GM18517 (cell line): ENCODE measurements at regions not wholly inside any gene's neighbourhood (a gene's known extent, or its start where the extent isn't known, plus 50 kb on each side); places are given as distances from the start of the nearest gene placed in this dataset.

Experiments used
- ATAC-seq: cut with Tn5 transposase; IDR thresholded peaks from one replicate; pipeline ENCODE4 v1.9.1; 2021; ENCODE audit warnings: mild to moderate bottlenecking, moderate library complexity; ENCODE audit not compliant: unreplicated experiment

DNA sequence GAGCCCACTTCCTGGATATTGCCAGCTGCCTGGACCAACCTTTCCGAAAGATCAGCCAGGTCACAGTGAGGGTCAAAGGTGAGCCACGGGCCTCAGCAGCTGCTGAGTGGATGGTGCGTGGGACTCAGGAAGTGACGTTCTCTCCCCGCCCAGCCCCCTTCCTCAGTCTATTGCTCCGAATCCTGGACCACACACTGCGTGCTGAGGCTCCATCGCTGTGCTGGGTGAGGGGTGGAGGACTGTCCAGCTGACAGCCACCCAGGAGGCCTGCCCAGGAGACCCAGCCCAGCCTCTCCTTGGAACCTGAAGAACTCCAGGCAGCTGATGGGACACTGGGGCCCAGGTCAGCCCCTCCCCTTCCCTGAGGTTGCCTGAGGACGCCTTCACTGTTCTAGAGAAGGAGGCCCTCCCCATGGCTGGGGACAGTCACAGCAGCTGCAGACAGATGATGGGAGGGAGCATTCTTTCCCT is 94.4 kb upstream of the CD93 start:
- ATAC-seq, result no peak

DNA sequence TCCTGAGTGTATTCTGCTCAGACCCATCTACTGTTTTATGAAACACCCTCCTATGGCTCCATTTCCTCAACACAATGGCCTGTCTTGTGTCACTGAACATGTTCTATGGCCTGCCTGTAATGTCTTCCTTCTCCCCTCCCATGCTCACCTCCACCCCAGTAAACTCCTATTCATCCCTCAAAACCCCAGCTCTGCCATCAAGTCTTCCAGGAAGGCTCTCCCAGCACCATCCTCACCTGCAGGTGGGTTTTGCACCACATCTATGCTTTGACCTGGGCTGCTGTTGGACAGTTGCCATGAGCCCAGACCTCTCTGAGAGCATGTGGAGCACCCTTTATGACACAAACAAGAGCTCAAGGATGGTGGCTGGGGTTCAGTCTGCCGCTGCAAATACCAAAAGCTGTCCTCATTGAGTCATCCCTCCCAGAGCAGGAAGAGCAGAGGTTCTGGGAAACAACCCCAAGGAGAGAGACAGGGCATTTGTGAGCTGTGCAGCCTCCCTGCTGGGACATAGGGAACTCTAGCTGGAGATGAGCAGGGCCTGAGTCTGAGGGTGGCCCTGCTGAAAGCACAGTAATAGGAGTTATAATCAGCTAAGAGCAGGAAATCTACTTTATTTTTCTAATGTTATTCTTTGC is 93.8 kb upstream of the CD93 start:
- no peak for ATAC-seq

DNA sequence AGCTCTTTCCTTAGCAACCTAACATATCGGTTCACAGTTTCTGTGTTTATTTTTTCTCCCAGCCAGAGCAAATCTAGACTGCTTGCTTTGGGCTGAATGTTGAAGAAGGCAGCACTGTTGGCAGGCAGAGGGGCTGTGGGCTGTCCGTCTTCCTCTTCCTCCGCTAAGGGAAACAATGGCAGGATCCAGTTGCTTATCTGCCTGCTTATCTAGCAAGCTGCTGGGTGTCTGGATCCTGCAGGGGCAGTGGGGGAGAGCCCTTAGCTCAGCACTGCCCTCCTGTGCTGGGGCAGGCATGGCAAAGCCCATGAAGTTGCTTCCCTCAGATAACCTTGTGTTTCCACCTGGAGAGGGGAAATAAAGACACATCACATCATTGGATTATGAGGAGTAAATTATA is 92.7 kb upstream of the CD93 start:
- no peak for ATAC-seq

DNA sequence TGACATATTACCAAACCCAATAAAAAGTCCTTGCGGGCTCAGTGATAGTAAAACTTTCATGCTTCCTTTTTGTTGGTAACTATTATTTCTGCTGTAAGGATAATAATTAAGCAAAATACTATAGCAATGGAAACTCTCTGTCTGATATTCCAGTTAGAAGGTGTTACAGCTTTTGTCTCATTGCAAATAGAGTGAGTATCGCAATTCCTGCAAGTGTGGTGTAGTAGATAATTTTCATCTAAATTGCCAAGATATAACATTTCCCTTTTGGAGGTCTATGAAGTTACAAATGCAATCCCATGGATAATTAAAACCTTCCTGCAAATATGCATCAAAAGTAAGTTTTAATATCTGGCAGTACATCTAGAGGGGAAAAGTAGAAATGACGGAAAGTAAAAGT is 88.7 kb upstream of the CD93 start:
- no peak for ATAC-seq

DNA sequence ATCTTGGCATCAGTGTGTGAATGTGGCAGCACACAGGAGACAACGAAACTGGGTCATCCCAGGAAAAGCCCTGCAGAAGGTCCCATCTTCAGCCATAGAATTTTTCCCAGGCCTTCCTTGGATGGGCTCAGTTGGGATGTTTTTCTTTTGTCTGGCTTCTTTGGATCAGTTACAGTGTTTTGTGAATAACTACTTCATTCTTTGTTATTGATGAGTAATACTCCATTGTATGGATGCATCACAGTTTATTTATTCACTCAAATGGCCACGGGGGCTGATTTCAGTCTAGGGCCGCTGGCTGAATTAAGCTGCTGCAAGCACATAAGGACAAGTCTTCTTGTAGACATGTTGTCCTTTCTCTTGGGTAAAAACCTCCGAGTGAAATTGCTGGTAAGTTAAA is 81.3 kb upstream of the CD93 start:
- ATAC-seq, result no peak

DNA sequence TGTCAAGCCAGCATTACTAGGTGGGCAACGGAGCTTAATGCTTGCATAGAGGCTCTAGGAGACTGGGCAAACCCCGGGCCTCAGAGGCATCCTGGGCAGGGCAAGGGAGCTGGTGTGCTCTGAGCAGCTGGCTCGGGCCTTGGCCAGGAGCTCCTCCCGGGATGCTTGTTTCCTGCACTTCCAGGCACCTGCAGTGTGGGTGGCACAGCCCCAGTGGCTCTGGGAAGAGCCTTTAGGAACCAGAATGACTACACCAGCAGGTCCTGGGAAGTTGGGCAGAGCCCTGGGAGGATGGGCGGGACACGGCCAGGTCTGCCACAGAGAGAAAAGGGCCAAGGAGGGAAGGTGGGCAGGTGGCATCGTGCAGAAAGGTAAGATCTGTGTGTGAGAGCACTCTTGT is 80.4 kb upstream of the CD93 start:
- no peak for ATAC-seq

DNA sequence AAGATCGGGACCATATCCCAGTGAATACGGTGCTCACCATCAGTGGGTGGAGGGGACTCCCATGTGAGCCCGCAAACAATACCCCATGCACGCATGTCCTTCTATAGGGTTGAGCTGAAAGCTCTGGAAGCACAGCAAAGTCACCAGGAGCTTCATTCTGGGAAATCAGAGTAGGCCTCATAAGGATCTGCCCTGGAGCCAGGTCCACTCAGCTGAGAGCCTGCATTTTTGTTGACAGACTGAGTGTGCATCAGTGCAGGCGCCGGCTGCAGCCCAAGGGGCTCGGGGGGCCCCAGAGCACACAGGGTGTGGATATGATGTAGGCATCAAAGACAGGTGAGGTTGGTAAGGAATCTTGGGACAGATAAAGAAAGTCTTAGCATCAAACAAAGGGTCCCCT is 79.8 kb upstream of the CD93 start:
- no peak for ATAC-seq

DNA sequence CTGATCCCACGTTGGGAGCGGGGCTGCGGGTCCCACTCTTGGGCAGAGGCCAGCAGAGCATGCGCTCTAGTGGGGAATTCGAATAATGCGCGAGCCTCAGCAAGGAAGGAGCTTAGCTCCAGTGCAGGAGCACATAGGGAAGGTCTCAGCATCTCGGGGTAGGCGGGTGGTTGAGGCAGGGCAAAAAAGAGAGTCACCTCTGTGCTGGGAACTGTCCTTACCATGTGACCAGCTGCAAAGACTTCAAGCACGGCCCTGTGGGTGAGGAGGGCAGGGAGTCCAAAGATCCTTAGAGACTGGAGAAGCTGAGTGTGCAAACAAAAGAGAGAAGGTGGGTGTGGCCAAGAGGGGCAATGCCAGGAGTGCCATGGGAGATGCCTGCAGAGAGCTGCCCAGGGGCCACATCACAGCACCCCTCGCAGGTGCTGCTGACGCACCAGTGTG is 79.2 kb upstream of the CD93 start:
- ATAC-seq, result no peak

DNA sequence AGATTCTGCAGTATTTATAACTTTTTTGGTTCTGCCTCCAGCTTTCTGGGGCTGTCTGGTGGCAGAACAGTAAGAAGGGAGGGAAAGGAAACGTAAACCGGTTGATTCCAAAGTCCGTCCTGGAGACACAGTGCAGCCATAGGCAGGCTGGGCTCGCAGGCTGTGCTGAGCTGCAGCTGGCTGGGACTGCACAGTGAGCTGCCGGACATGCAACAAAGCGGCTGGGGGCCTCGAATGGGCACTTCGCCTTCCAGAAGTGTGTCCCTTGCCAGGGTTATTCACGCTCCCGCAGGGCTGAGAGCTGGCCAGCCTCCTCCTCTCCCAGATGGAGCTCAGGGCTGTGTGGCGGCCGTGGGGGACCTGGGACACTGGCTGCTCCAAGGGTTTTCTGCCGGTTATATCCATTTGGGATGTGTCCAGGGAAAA is 78.1 kb upstream of the CD93 start:
- ATAC-seq, result no peak

DNA sequence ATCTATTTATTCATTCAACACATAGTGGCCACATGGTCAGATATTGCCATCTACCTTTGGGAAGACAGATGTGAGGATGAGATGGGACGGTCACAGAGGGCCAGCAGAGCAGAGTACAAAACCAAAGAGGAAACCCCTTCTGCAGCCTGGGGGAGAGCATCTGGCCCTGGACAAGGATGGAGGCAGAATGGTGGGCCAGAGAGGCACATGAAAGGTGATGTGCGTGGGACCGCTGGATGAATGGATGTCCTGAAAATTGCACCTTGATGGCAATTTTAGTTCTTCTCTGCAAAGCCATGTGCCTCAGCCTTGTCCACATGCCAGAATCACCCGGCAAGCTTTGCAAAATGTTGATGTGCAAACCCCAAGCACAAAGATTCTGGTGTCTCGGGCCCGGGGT is 77.4 kb upstream of the CD93 start:
- ATAC-seq, result no peak

DNA sequence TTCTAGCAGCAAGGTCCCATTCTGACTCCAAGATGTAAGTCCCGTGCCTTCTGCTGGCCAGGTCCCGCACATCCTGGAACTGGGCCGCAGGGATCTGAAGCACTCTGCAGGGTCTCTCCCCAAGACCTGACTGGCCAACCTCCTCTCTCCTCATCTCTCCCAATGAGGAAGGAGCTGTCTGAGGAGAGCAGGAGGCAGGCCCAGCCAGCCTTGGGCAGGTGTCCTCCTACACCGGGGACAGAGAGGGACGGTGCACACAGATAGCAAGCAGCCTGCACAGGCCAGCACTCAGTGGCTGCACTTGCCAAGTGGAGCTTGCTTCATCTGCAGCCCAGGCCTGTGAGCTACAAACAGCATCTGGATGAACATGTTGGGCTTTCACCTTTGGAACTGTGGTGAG is 76.8 kb upstream of the CD93 start:
- ATAC-seq, result no peak

DNA sequence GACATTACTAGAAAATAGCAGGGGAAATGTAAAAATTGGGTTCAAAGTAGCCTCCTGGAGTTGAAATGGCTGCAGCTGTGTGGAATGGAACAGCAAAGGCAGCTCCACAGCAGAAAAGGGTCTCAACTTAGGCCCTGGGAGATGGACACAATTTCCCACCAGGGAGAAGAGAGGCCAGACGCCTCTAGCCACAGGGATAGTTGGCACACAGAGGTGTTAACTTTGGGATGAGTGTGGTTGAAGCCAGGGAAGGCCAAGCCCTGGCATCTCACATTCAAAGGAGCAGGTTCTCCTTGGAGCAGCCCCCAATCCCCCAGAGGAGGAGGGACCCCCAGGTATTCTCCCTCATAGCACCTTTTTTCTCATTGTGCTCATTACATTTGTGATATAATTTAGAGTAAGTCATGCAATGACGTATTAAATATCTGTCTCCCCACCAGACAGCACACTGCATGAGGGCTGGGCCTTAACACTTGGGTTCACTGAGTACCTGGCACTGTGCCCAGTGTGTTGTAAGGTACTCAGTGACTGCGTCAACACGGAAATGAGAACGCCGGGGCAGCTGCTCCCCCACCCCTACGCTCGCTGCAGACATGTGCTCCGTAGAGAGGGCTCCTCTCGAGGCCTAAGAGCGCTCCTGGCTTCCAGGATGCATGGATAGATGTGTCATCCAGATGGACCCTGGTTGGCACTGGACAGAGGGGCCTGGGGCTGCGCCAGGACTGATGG is 76.0 kb upstream of the CD93 start:
- no peak for ATAC-seq

DNA sequence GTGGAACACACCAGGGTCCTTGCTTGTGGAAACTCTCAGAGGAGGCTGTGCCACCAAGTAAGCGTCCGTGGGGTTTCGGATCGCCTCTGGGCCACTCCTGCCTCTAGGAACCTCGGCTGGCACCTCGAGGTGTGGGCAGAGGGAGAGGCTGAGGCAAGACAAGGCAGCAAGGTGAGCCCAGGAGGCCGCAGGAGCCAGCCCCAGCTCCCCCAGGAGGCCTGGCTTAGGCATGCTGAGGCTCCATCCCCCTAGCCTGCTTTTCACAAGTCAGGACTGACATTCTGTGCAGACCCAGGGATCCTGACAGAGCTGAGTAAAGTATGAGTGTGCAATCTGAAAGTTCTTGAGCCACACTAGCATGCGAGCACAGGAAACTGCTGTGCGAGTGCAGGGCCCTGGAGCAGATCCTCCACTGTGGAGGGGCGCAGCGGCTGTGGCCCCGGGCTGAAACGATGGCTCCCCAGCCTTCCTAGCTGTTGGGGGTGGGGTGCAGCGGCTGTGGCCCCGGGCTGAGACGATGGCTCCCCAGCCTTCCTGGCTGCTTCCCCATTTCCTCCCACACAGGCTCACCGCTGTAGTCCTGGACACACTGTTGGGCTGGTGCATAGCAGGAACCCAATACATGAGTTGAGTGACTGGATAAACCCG is 75.2 kb upstream of the CD93 start:
- no peak for ATAC-seq

DNA sequence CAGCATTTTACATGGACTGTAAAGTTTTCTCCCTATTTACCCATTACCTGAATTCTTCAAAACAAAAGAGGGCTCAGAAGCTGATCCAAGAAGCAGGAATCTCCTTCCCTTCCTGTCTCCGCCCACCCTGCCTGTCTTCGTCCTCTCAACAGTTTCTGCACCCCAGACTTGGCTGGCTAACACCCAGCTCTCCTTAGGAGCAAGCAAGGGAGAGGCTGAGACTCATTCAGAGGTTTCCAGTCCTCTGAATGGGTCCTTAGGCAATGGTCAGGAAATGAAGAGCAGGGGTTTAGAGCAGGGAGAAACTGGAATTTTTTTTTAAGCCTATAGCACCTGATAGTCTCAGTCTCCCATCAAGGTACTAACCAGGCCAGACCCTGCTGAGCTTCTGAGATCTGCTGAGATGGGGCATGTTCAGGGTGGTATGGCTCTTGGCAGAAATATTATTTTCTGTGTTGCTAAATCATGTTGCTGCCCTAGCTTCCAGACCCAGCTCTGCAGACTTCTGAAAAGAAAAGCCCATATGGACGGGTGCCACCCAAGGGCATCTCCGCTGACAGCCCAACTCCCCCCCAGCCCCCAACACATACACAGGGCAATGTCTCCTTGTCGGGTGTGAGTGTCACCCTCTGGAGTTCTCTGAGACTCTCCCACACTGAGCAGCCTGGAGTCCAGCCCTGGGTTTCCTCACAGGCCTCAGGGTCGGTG is 74.6 kb upstream of the CD93 start:
- ATAC-seq, result no peak

DNA sequence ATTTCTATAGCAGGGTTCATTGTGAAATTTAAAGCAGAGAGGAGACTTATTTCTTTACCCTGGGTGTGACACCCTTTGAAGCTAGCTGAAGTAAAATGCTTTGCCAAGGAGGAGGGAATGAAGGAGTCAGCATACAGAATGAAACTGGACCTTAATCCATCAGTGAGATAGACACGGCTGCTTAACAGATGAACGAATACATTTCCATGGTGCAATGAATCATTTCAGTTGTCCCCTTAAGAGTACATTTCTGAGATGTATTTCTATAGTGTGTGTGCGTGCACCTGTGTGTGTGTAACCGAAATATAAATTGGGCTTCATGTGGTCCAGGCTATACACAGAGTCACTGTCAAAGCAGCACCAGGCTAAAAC is 73.8 kb upstream of the CD93 start:
- ATAC-seq, result no peak

DNA sequence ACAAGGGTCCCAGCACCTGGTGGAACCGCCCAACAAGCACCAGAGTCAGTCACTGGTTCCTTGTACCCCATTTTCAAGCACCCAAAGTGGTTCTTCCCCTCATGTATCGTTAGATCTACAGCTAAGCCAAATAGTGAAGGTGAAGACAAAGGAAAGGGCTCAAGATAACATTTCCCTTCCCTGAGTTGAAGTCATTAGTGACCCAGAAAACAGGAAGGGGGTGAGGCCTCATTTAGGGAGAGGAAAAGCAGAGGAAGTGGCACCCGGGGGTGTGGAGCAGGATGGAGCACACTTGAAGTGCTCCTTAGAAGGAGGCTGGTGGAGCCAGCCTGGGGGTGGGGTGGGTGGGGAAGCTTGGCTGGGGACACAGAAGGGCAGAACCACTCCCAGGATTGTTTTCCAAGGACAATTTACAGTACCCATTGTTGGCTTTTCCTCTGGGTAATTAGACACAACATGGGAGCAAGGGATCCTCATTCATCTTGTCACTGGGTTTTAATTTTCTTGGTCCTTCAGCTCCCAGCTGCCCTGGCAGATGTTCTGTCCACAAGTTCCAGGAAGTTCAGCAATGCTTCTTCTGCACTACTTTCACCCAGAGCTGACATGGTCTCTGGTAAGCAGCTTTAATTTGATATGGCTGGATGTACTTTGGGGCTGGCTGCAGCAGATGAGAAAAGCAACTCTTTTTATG is 73.3 kb upstream of the CD93 start:
- ATAC-seq, result no peak

DNA sequence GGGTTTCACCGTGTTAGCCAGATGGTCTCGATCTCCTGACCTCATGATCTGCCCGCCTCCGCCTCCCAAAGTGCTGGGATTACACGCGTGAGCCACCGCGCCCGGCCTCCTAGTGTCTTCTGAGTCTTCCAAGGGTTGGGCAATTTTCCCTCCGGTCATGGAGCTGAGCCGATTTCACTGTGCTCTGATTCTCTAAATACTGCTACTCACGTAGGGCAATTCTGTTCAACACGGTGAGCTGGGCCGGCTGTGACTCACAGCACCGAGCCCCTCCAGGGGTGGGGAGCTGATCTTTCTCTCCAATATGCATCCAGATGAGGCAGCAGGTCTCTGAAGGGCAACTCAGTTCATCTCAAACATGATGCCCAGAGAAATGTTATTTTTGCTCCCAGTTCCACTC is 71.6 kb upstream of the CD93 start:
- ATAC-seq, result no peak

DNA sequence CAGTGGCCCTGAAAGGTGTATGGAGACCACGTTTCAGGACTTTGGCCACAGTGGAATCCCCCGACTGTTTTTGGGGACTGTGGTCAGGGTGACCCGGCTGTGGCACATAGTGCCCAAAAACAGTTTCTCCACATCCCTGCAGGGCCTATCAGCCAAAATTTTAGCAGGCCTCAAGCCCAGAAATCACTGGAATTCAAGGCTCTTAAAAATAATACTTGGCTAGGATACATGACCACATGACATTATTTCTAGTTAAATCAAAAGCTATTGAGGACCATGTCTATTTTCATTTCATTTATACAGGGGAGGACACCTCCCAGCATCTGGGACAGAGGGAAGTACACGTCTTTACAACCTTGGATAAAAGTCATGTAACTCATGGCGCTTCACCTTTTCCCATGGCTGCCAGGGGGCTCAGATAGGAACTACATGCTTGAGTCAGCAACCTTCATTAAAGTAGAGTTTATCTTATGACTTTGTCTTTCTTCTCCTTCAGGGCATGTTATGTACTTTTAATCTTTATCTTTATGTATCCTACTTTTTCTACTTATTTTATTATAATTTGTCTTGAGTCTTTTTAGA is 70.8 kb upstream of the CD93 start:
- ATAC-seq, result no peak

DNA sequence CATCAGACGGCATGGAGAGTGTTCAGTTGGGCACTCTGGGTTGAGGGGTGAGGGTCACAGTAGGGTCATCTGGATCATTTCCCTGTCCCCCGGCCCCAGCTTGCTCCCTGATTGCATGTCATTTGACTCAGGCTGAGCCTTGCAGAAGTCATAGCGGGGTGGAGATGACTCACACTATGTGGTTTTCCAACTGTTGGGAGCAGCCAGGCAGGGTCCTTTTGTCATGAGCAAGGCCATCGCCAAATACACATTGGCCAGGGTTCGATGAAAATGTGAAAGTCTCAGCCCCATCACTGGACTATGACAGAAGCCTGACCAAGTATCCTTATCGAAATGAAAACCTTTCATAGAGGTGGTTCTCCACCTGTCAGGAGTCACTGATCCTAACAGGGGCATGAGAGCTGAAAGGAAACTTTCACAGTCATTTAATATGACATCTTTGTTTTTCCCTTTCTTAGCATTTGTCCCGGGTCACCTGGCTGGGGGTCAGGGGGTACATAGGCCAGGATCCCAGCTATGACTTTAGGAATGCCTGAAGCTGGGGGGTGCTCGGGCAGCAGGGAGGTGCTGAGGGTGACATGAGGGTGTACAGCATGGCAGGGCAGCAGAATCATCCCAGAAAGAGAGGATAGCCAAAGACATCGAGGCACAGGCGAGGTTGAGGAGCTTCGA is 70.2 kb upstream of the CD93 start:
- no peak for ATAC-seq

DNA sequence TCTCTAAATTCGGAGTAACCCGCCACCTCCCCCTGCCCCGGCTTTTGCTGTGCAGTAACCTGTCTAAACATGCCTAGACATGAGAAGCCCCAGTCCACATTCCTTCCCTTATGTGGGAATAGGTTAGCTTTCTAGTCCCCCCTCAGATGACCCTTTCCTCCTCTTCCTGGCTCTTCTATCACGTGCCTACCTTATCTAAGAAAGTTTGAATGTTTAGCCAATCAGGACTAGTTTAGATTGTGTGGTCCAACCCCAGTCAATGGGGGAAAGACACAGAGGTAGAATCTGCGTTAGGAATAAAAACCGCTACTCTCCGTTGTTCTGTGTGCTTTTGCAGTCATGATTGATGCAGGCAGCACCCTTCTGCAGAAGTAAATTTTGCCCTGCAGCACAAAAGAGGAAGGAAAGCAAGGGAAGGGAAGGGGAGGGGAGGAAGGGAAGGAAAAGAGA is 69.0 kb upstream of the CD93 start:
- ATAC-seq, result no peak
